ENCODE measurements at regions not wholly inside any gene's neighbourhood (a gene's known extent, or its start where the extent isn't known, plus 50 kb on each side); places are given as distances from the start of the nearest gene placed in this dataset.

GRCh38 chr3:194009019-194009418 is 126.9 kb upstream of the HES1 start:
- no peaks in the 10 kb centered on the region for H3K9me3 ChIP-seq (ENCODE audit: control insufficient read depth, low read depth, low read length)
- H2AFZ ChIP-seq (ENCODE audit: low read length), result no peak overlapping the region
- no peak overlapping the region for H3K4ac ChIP-seq (ENCODE audit: low read depth, low read length)
- H3K79me1 ChIP-seq (ENCODE audit: insufficient read depth, low read depth, low read length, poor library complexity, severe bottlenecking), result no peaks in the 10 kb centered on the region
- no peaks in the 10 kb centered on the region for H3K36me3 Mint-ChIP-seq (ENCODE audit: insufficient read depth in 1 of 3, low read depth in 3 of 3)
- no peak overlapping the region for H2AK5ac ChIP-seq (ENCODE audit: insufficient read length, low read length)
- H3T11ph ChIP-seq (ENCODE audit: low read length), result no peak overlapping the region
- H3K23ac ChIP-seq (ENCODE audit: insufficient read length, low read depth, low read length), result no peak overlapping the region
- H2BK15ac ChIP-seq (ENCODE audit: low read depth, low read length), result no peak overlapping the region
- no peak overlapping the region; a peak in 1 of 7 replicates for H3K27ac Mint-ChIP-seq
- H3K56ac ChIP-seq (ENCODE audit: insufficient read length, low read depth, low read length), result no peak overlapping the region
- no peak overlapping the region for H4K5ac ChIP-seq (ENCODE audit: insufficient read length, low read depth, low read length)
- no peaks in the 10 kb centered on the region for H3K79me2 ChIP-seq (ENCODE audit: insufficient read depth, low read length)
- no peaks in the 10 kb centered on the region for H3K27me3 ChIP-seq (ENCODE audit: insufficient read depth, low read length)
- H3K27me3 Mint-ChIP-seq (ENCODE audit: low read depth), result peaks cover 24% of the 10 kb centered on the region
- H2BK12ac ChIP-seq (ENCODE audit: insufficient read length, low read depth, low read length), result no peak overlapping the region
- no peak overlapping the region for H4K8ac ChIP-seq (replicated peaks; ENCODE audit: insufficient read length, low read depth, low read length)
- H3K4me2 ChIP-seq (ENCODE audit: insufficient read depth, insufficient read length, low read length), result no peak overlapping the region
- peaks cover 4% of the 10 kb centered on the region; the same call in 1 of the 2 replicates for H3K4me1 ChIP-seq (ENCODE audit: insufficient read depth, low read length)
- no peak for DNase-seq
- no peak overlapping the region for H2BK120ac ChIP-seq (ENCODE audit: low read depth, low read length, poor library complexity, severe bottlenecking)
- WGBS (ENCODE audit: extremely low coverage, insufficient read length, low lambda C conversion rate), result no CpG with 5 or more reads among the region's 5 CpGs
- no peak overlapping the region for H3K9ac ChIP-seq (ENCODE audit: extremely low read depth, insufficient read length, low read length)
- TF ChIP-seq CTCF (conservative IDR thresholded peaks at IDR 0.05), result no peak
- no peak overlapping the region for H2BK20ac ChIP-seq (ENCODE audit: low read depth, low read length, poor library complexity, severe bottlenecking)
- H3K18ac ChIP-seq (ENCODE audit: insufficient read length, low read depth, low read length), result no peak overlapping the region
- H3K23me2 ChIP-seq (ENCODE audit: insufficient read length, low read depth, low read length, poor library complexity, severe bottlenecking), result no peaks in the 10 kb centered on the region
- H2BK5ac ChIP-seq (ENCODE audit: insufficient read length, low read length), result no peak overlapping the region
- H4K20me1 ChIP-seq (ENCODE audit: control insufficient read depth, insufficient read depth, insufficient read length), result peaks cover 3% of the 10 kb centered on the region
- peaks cover 27 to 30% of the 10 kb centered on the region in 2 experiments for H3K4me1 Mint-ChIP-seq
- H3K9me3 Mint-ChIP-seq, result no peaks in the 10 kb centered on the region; a peak in 2 of 5 replicates
- no peak overlapping the region for H4K91ac ChIP-seq (ENCODE audit: insufficient read length, low read depth, low read length)
- no peak overlapping the region for H3K4me3 Mint-ChIP-seq
- H3K27ac ChIP-seq (ENCODE audit: insufficient read length, low read depth, low read length), result no peak overlapping the region
- no peak overlapping the region for H3K14ac ChIP-seq (ENCODE audit: insufficient read depth, low read length)

All from H9 (cell line).